ENCODE measurements at regions not wholly inside any gene's neighbourhood (a gene's known extent, or its start where the extent isn't known, plus 50 kb on each side); places are given as distances from the start of the nearest gene placed in this dataset.
A peak's percentile ranks its signal among the peaks of the same experiment; 100 is the strongest.

DNA sequence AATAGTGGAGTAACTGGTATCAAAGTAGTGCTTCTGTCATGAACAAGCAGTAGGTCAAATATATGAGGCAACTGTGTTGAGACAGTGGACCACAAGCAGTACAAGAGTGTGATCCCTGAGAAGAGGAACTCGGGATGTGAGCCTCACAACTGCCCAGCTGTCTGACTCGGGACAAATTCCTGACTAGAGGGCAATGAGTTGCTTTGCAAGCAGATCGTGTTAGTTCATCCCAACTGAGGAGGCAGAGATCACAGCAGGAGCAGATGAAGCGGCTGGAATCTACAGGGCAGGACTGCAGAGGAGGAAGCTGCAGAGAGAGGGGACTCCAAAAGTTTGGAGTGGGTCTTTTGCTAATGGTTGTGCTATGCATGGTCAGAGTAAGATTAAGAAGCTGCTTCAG is 741.1 kb downstream of the DIAPH3 start:
- Histone ChIP-seq H3K4me1 (no peaks in the 10 kb centered on the region), H3K27ac (no peak overlapping the region), H3K9me3 (no peaks in the 10 kb centered on the region), H3K27me3 (no peaks in the 10 kb centered on the region), H3K36me3 (no peaks in the 10 kb centered on the region), H3K4me3 (no peak overlapping the region)
- WGBS, 2 donors, result 64 to 67% methylated on average over 4 of the region's 4 CpGs
- ATAC-seq (ENCODE audit: low FRiP score in 2 of 2) (no peak), DNase-seq (no peak)
- no peak for TF ChIP-seq EP300 (IDR thresholded peaks at IDR 0.05)
- no peak for TF ChIP-seq POLR2AphosphoS5 (IDR thresholded peaks at IDR 0.05)
- TF ChIP-seq, protein P1, sequence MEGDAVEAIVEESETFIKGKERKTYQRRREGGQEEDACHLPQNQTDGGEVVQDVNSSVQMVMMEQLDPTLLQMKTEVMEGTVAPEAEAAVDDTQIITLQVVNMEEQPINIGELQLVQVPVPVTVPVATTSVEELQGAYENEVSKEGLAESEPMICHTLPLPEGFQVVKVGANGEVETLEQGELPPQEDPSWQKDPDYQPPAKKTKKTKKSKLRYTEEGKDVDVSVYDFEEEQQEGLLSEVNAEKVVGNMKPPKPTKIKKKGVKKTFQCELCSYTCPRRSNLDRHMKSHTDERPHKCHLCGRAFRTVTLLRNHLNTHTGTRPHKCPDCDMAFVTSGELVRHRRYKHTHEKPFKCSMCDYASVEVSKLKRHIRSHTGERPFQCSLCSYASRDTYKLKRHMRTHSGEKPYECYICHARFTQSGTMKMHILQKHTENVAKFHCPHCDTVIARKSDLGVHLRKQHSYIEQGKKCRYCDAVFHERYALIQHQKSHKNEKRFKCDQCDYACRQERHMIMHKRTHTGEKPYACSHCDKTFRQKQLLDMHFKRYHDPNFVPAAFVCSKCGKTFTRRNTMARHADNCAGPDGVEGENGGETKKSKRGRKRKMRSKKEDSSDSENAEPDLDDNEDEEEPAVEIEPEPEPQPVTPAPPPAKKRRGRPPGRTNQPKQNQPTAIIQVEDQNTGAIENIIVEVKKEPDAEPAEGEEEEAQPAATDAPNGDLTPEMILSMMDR (IDR thresholded peaks at IDR 0.05), result no peak
- TF ChIP-seq POLR2A (IDR thresholded peaks at IDR 0.05), result no peak

- H3K4me1 ChIP-seq, result no peaks in the 10 kb centered on the region
- H3K27ac ChIP-seq, result no peak overlapping the region
- no peaks in the 10 kb centered on the region for H3K27me3 ChIP-seq
- no peak for DNase-seq
- H3K4me3 ChIP-seq, result no peak overlapping the region
- no peaks in the 10 kb centered on the region for H3K9me3 ChIP-seq
- ATAC-seq (ENCODE audit: low FRiP score in 2 of 2), result no peak
- TF ChIP-seq POLR2AphosphoS5 (IDR thresholded peaks at IDR 0.05), result no peak
- TF ChIP-seq, protein P1 (IDR thresholded peaks at IDR 0.05), result no peak
- no peak for TF ChIP-seq POLR2A (IDR thresholded peaks at IDR 0.05)
- TF ChIP-seq EP300 (IDR thresholded peaks at IDR 0.05), result no peak
- 61 to 75% methylated on average over 4 of the region's 4 CpGs for WGBS, 2 donors
- no peaks in the 10 kb centered on the region for H3K36me3 ChIP-seq
These were observed 739.9 kb downstream of the DIAPH3 start for GRCh38 chr13:59423708-59424340.

GRCh38 chr13:59424661-59425060 is 739.1 kb downstream of the DIAPH3 start:
- Histone ChIP-seq H3K27ac (no peak overlapping the region), H3K36me3 (no peaks in the 10 kb centered on the region), H3K4me1 (no peaks in the 10 kb centered on the region), H3K4me3 (no peak overlapping the region), H3K27me3 (no peaks in the 10 kb centered on the region), H3K9me3 (no peaks in the 10 kb centered on the region)
- DNase-seq (no peak), ATAC-seq (ENCODE audit: low FRiP score in 2 of 2) (no peak)
- WGBS, 2 donors, result 72 to 81% methylated on average over 2 of the region's 2 CpGs
- TF ChIP-seq EP300 (IDR thresholded peaks at IDR 0.05) (no peak), POLR2A (IDR thresholded peaks at IDR 0.05) (no peak), POLR2AphosphoS5 (IDR thresholded peaks at IDR 0.05) (no peak)
- TF ChIP-seq, protein P1 (IDR thresholded peaks at IDR 0.05), result no peak

GRCh38 chr13:59425211-59425741 is 738.5 kb downstream of the DIAPH3 start:
- no peaks in the 10 kb centered on the region for H3K27me3 ChIP-seq
- H3K4me3 ChIP-seq, result no peak overlapping the region
- TF ChIP-seq POLR2AphosphoS5 (IDR thresholded peaks at IDR 0.05) (no peak), EP300 (IDR thresholded peaks at IDR 0.05) (no peak), POLR2A (IDR thresholded peaks at IDR 0.05) (no peak)
- TF ChIP-seq, protein P1 (IDR thresholded peaks at IDR 0.05), result no peak
- ATAC-seq (ENCODE audit: low FRiP score in 2 of 2) (peak in 1 of 2 donors; percentile 22), DNase-seq (no peak)
- no peaks in the 10 kb centered on the region for H3K9me3 ChIP-seq
- H3K36me3 ChIP-seq, result no peaks in the 10 kb centered on the region
- no peak overlapping the region for H3K27ac ChIP-seq
- 61 to 69% methylated on average over 4 of the region's 4 CpGs for WGBS, 2 donors
- H3K4me1 ChIP-seq, result no peaks in the 10 kb centered on the region

DNA sequence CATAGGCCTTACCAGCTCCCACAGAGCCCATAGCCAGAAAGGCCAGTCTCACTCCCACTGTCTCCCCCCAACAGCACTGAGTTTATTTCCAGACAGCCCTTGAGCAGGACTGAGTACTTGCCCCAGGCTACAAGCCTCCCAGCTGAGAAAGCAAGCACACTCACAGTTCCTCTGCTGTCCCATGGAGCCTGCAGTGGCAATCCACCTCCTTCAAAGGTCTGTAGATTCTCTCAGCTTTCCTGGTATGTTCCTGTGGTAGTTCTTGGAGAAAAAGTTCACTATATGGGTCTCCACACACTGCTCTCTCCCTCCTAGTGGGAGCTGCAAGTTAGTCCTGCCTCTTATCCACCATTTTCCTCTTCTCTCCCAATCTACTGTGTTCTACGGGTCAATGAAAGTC is 728.7 kb downstream of the DIAPH3 start:
- Histone ChIP-seq H3K36me3 (no peaks in the 10 kb centered on the region), H3K27me3 (no peaks in the 10 kb centered on the region), H3K4me3 (no peak overlapping the region), H3K27ac (no peak overlapping the region), H3K9me3 (peaks cover 0 to 29% (median 9%) of the 10 kb centered on the region in 4 donors), H3K4me1 (no peaks in the 10 kb centered on the region)
- no peak for TF ChIP-seq POLR2AphosphoS5 (IDR thresholded peaks at IDR 0.05)
- no peak for TF ChIP-seq EP300 (IDR thresholded peaks at IDR 0.05)
- TF ChIP-seq, protein P1 (IDR thresholded peaks at IDR 0.05), result no peak
- no peak for TF ChIP-seq POLR2A (IDR thresholded peaks at IDR 0.05)
- no peak for DNase-seq
- WGBS, 2 donors, result 83 to 95% methylated on average over 1 of the region's 1 CpG
- no peak for ATAC-seq (ENCODE audit: low FRiP score in 2 of 2)

Data from upper lobe of left lung (tissue), 6 donors.